Mucosa of rectum (tissue), 2 donors: ENCODE measurements at regions not wholly inside any gene's neighbourhood (a gene's known extent, or its start where the extent isn't known, plus 50 kb on each side); places are given as distances from the start of the nearest gene placed in this dataset.

Experiments
- H3K27ac ChIP-seq, 2 donors: one replicate each; pipeline ENCODE4 v1.7.0; 2013; ENCODE audit warnings: inconsistent platforms in 2 of 2, low read depth in 2 of 2, low read length in 2 of 2
- H3K27me3 ChIP-seq, 2 donors: one replicate each; pipeline ENCODE4 v1.7.0; 2013; ENCODE audit warnings: low read length in 2 of 2; ENCODE audit not compliant: control insufficient read depth in 2 of 2, insufficient read depth in 2 of 2
- H3K36me3 ChIP-seq, 2 donors: one replicate each; pipeline ENCODE4 v1.7.0; 2013; ENCODE audit warnings: low read length in 2 of 2; ENCODE audit not compliant: control insufficient read depth in 2 of 2, insufficient read depth in 2 of 2
- H3K4me1 ChIP-seq, 2 donors: one replicate each; pipeline ENCODE4 v1.7.0; 2013; ENCODE audit warnings: low read length in 2 of 2, mild to moderate bottlenecking in 1 of 2; ENCODE audit not compliant: control insufficient read depth in 2 of 2, insufficient read depth in 2 of 2
- H3K4me3 ChIP-seq, 2 donors: one replicate each; pipeline ENCODE4 v1.7.0; 2013; ENCODE audit warnings: low read length in 2 of 2
- H3K9ac ChIP-seq, 2 donors: one replicate each; pipeline ENCODE4 v1.7.0; 2013; ENCODE audit warnings: low read length in 2 of 2, low read depth in 1 of 2, mild to moderate bottlenecking in 1 of 2
- H3K9me3 ChIP-seq, 2 donors: one replicate each; pipeline ENCODE4 v1.7.0; 2013; ENCODE audit warnings: low read length in 2 of 2; ENCODE audit not compliant: control insufficient read depth in 2 of 2
- donor health status: healthy.
- donor health status: Normal muscosa, but diverticular disease.

DNA sequence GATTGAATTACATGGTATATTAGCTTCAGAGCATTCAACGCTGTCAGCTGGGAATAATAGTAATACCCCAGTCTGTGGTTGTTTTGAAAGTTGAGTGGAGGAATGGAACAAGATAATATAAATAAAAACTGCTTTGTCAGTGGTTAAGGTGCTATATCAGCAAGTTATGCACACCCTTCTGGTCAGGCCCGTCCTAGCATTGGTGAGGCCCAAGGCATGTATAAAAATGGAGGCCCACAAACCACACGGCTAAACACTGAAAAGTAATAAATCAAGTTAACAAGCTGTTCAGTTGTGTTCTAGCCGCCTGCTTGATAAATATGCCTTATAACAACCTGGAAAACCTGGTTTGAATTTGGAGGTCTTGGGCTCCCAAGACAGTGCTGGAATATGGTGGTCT is 77.4 kb downstream of the PSMG1 start:
- H3K36me3 ChIP-seq: no peaks in the 10 kb centered on the region
- no peak overlapping the region for H3K9ac ChIP-seq
- no peak overlapping the region for H3K4me3 ChIP-seq
- no peaks in the 10 kb centered on the region for H3K9me3 ChIP-seq
- no peak overlapping the region for H3K27ac ChIP-seq
- H3K4me1 ChIP-seq: no peaks in the 10 kb centered on the region
- H3K27me3 ChIP-seq: no peaks in the 10 kb centered on the region

GRCh38 chr21:39105341-39105765 is 77.9 kb downstream of the PSMG1 start:
- H3K36me3 ChIP-seq: no peaks in the 10 kb centered on the region
- H3K27ac ChIP-seq: peak overlapping the region in 1 of 2 donors; percentile 9
- no peaks in the 10 kb centered on the region for H3K9me3 ChIP-seq
- no peaks in the 10 kb centered on the region for H3K4me1 ChIP-seq
- no peak overlapping the region for H3K9ac ChIP-seq
- no peaks in the 10 kb centered on the region for H3K27me3 ChIP-seq
- H3K4me3 ChIP-seq: no peak overlapping the region

DNA sequence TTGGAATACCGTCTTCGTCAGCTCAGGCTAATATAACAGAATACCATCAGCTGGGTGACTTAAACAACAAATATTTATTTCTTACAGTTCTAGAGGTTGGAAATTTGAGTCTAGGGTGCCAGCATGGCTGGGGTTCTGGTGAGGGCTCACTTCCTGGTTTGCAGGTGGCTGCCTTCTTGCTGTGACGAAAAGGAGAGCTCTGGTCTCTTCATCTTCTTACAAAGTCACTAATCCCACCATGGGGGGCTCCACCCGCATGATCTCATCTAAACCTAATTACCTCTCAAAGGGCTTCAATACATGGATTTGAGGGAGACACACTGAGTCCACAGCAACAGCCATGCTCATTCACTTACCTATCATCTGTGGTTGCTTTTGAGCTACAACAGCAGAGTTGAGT is 78.3 kb downstream of the PSMG1 start:
- Histone ChIP-seq H3K4me1 (no peaks in the 10 kb centered on the region), H3K27ac (peak overlapping the region; percentile 9 to 10), H3K27me3 (no peaks in the 10 kb centered on the region), H3K9me3 (no peaks in the 10 kb centered on the region), H3K9ac (no peak overlapping the region), H3K36me3 (no peaks in the 10 kb centered on the region), H3K4me3 (no peak overlapping the region)

GRCh38 chr21:39103689-39104088 is 79.6 kb downstream of the PSMG1 start:
- H3K9me3 ChIP-seq: no peaks in the 10 kb centered on the region
- H3K27me3 ChIP-seq: no peaks in the 10 kb centered on the region
- H3K27ac ChIP-seq: peak overlapping the region in 1 of 2 donors; percentile 64
- H3K4me1 ChIP-seq: no peaks in the 10 kb centered on the region
- H3K36me3 ChIP-seq: no peaks in the 10 kb centered on the region
- H3K9ac ChIP-seq: no peak overlapping the region
- no peak overlapping the region for H3K4me3 ChIP-seq

DNA sequence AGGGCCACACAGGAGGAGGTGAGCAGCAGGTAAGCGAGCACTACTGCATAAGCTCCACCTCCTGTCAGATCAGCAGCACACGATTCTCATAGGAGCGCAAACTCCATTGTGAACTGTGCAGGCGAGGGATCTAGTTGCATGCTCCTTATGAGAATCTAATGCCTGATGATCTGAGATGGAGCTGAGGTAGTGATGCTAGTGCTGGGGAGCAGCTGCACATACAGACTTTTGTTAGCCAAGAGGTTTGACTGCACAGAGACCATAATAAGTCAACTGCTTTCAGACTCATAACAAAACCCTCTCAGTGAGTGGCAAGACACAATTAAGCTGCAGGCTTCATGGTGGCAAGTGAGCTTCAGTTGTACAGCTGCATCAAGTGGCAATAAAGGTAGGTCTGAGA is 83.4 kb downstream of the PSMG1 start:
- H3K9ac ChIP-seq: no peak overlapping the region
- H3K4me3 ChIP-seq: no peak overlapping the region
- no peak overlapping the region for H3K27ac ChIP-seq
- no peaks in the 10 kb centered on the region for H3K9me3 ChIP-seq
- peaks cover 2% of the 10 kb centered on the region in 2 donors for H3K4me1 ChIP-seq
- no peaks in the 10 kb centered on the region for H3K36me3 ChIP-seq
- no peaks in the 10 kb centered on the region for H3K27me3 ChIP-seq

DNA sequence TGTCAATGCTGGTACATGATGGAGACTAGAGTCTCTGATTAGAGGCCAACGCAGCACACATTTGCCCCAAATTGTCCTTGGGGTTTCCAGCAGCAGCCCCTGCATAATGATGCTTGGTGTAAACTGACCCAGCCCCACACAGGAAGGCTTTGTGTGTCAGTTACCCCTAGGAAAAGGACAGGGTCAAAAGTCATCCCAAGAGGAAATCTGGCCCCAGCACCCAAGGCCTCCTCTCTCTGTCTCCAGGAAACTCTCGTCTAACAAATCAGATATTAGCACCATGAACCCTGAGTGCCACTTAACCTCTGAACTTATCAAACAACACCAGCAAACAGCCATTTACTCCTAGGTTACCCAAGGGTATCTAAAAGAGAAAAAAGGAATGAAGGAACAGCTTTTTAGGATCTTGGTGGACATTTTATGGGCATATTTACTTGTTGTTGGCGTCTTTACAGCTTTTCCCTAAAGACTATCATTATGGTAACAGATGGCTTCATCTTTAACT is 84.5 kb downstream of the PSMG1 start:
- Histone ChIP-seq H3K9ac (no peak overlapping the region), H3K4me1 (peaks cover 2 to 5% of the 10 kb centered on the region in 2 donors), H3K27me3 (no peaks in the 10 kb centered on the region), H3K9me3 (no peaks in the 10 kb centered on the region), H3K27ac (no peak overlapping the region), H3K36me3 (no peaks in the 10 kb centered on the region), H3K4me3 (no peak overlapping the region)

- Histone ChIP-seq H3K9ac (no peak overlapping the region), H3K4me3 (no peak overlapping the region), H3K4me1 (peaks cover 2 to 5% of the 10 kb centered on the region in 2 donors), H3K27me3 (no peaks in the 10 kb centered on the region), H3K9me3 (no peaks in the 10 kb centered on the region), H3K36me3 (no peaks in the 10 kb centered on the region), H3K27ac (no peak overlapping the region)
These were observed 85.3 kb downstream of the PSMG1 start for GRCh38 chr21:39097981-39098380.

- H3K9me3 ChIP-seq: no peaks in the 10 kb centered on the region
- H3K4me1 ChIP-seq: peaks cover 2 to 5% of the 10 kb centered on the region in 2 donors
- H3K36me3 ChIP-seq: no peaks in the 10 kb centered on the region
- H3K27me3 ChIP-seq: no peaks in the 10 kb centered on the region
- H3K4me3 ChIP-seq: no peak overlapping the region
- no peak overlapping the region for H3K9ac ChIP-seq
- H3K27ac ChIP-seq: peak overlapping the region; percentile 64 to 65
These were observed 85.9 kb downstream of the PSMG1 start for GRCh38 chr21:39097335-39097861.

- Histone ChIP-seq H3K9ac (no peak overlapping the region), H3K27me3 (no peaks in the 10 kb centered on the region), H3K36me3 (no peaks in the 10 kb centered on the region), H3K4me1 (peaks cover 2 to 5% of the 10 kb centered on the region in 2 donors), H3K4me3 (no peak overlapping the region), H3K27ac (peak overlapping the region; percentile 64 to 65), H3K9me3 (no peaks in the 10 kb centered on the region)
These were observed 86.5 kb downstream of the PSMG1 start for GRCh38 chr21:39096754-39097153.

- Histone ChIP-seq H3K4me1 (peaks cover 2 to 5% of the 10 kb centered on the region in 2 donors), H3K27ac (peak overlapping the region in 1 of 2 donors; percentile 44), H3K4me3 (no peak overlapping the region), H3K9me3 (no peaks in the 10 kb centered on the region), H3K36me3 (no peaks in the 10 kb centered on the region), H3K27me3 (no peaks in the 10 kb centered on the region), H3K9ac (no peak overlapping the region)
These were observed 87.6 kb downstream of the PSMG1 start for GRCh38 chr21:39095681-39096080.
